ENCODE measurements at regions not wholly inside any gene's neighbourhood (a gene's known extent, or its start where the extent isn't known, plus 50 kb on each side); places are given as distances from the start of the nearest gene placed in this dataset.
"Not testable (repeated sequence)": the region's sequence is repeated elsewhere in the genome, so short reads cannot be mapped to it uniquely, and the experiment has no call there.

DNA sequence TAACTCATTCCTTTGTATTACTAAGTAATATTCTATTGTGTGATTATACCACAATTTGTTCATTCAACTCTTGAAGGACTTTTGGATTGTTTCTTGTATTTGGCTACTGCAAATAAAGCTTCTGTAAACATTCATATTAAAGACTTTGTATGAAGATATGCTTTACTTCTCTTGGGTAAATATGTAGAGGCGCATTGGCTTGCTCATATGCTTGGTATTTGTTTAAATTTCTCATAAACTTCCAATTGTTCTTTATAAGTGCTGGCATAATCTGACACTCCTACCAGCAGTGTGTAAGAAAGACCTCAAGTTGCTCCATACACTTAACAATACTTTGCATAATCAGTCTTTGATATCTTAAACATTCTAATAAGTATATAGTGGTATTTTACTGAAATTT lies 792.8 kb upstream of the LRRTM1 start:
- DNase-seq = no peak

- no peak for DNase-seq
These were observed 788.5 kb upstream of the LRRTM1 start for GRCh38 chr2:81093031-81093430.

DNA sequence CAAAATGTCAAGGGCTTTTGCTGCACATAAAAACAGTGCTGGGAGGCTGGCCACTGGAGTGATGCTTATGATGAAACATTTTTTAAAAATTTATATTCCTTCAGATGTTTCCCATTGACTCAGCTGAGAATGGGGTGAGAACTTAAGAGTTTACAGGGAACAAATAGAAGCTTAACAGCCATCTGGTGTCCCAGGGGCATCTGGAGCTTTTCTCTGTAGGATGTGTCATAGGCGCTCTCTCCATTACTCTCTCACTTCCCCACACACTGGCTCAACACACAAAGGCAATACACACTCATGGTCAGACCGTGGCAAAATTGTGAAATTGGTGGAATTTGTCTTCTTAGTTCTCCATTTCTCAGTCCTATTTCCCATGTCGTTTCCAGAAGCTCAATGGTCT lies 783.1 kb upstream of the LRRTM1 start:
- DNase-seq = peak in 1 of 51 donors; percentile 7

DNA sequence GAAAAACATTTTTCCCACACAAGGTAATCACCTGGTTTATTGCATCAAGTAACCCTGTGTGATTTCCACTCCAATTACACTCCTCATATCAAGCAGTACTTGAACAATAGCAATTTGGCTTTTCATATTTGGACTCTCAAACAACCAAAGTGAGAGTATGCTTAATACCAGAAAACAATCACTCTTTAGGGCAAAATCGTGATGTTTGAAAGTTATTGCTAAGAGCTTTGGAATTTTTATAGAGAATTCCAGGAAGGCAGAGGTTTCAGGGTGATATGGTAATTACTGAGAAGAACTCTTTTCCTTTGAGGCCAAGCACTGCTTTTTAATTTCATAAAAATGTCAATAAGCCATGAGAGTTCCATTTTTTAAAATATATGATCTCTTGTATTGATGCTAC lies 779.5 kb upstream of the LRRTM1 start:
- DNase-seq = no peak

DNA sequence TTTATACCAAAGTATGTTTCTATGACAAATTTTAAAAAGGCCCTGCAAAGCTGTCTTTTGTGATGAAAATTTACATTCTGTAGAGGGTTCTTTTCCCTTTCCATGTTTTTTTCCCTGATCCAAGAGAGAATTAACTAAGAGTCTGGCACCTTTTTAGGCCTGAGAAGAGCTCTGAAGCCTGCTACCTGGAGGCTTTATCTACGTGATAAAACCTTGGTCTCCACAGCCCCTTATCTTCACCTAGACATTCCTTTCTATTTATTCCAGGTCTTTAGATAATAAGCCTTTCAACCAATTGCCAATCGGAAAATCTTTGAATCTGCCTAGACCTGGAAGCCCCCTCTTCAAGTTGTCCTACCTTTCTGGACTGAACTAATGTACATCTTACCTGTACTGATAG lies 774.1 kb upstream of the LRRTM1 start:
- no peak for DNase-seq

DNA sequence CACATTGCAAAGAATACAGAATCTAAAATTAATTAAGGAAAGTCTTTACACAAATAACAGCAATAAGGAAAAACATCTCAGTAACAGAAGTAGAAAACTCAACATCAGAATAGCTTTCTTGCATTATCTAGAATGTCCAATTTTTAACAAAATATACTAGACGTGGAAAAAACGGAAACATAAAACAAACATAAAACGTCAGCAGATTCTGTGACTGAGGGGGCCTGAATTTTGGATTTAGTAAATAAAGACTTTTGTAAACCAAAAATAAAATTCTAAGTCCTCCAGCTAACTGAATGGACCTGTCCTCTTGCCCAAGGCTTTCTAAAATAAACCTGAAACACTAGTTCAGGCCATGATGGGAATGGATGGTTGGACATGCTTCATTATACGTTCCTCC lies 773.5 kb upstream of the LRRTM1 start:
- no peak for DNase-seq

DNA sequence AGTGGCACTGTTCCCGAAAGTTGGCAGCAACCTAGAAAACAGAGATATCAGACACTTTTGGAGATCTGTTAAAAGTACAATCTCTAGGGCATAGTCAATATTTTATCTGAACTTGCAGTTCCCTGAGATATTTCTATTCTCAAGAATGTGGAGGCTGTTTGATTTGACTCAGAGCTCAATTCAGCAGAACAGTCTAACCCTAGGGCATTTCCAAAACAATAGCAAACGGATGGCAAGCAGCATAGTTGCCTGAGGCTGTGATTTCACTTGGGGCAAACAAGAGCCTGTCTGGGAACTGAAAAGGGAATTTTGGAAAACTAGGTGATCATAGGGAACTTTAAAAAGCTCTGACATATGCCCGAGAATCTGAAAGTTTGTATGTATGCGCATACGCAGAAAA lies 772.8 kb upstream of the LRRTM1 start:
- DNase-seq = no peak

DNA sequence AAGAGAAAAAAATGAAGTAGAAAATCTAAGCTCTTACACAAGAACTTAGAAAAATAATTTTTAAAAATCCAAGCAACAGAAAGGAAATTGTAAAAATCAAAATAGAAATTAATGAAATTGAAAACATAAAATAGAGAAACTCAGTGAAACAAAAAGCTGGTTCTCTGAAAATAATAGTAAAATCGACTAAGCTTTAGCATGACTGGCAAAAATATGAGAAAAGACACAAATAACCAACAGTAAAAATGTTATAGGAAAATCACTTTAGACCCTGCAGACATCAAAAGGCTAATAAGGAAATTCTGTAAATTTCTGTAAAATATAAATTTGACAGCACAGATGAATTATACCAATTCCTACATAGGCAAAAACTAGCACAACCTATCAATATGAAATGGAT lies 768.9 kb upstream of the LRRTM1 start:
- DNase-seq = no peak

- no peak for DNase-seq
These were observed 763.6 kb upstream of the LRRTM1 start for GRCh38 chr2:81068144-81068543.

GRCh38 chr2:81061016-81061415 lies 756.5 kb upstream of the LRRTM1 start:
- DNase-seq = no peak

DNA sequence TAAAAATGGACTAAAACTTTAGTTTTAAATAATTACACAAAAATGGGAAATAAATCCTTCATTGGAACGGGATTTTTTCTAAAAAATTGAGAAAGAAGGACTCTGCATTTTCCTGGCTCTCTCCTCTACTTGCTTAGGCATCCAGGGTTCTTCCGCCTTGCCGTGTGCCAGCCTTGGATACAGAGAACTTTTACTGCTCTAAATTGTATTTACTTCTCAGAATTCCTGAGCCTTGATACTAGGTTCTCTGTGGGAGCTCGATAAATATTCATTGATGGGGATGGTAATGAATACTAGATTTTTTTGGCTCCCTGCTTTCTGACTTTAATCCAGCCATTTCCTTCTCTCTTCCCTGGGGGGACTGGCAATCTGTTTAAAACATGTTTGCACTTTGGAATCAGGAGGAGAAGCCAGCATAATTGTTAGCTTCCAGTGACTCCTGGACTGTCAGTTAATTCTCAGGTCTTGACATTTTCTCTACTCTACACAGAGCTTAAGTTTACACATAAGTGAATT lies 746.1 kb upstream of the LRRTM1 start:
- no peak for DNase-seq

DNA sequence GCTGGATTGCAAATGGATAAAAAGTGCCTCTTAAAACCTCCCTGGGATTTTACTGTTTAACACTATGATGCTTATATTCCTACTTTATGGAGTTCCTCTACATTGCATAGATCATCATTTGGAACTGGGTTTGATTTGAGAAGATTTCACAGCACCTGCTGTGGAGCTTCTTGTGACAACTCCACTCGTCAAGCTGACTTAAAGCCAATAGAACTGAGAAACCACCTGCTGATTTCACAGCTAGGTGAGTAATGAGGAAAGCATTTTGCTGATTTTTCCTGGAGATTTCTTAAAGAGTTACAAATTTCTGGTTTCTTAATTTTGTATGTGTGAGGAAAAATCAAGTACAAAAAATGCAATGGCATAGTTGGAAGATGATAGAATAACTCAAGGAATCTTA lies 739.1 kb upstream of the LRRTM1 start:
- no peak for DNase-seq

DNA sequence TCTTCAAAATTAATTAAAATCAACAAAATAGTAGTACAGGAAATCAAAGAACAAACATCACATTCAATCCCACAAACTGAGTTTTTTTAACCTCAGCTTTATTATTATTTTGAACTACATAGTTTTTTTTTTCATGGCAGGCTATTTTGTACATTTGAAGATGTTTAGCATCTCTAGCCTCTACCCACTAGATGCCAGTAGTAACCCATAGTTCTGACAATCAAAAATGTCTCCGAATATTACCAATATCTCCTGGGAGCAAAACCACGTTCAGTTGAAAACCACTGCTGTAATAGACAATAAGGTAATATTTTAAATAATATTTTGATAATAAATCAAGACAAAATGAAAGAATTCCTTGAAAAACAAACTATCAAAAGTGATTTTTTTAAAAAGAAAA lies 702.6 kb upstream of the LRRTM1 start:
- no peak for DNase-seq

GRCh38 chr2:81002906-81003305 lies 698.4 kb upstream of the LRRTM1 start:
- no peak for DNase-seq

GRCh38 chr2:80987466-80987865 lies 682.9 kb upstream of the LRRTM1 start:
- no peak for DNase-seq

GRCh38 chr2:80969900-80970299 lies 665.3 kb upstream of the LRRTM1 start:
- DNase-seq = no peak

DNA sequence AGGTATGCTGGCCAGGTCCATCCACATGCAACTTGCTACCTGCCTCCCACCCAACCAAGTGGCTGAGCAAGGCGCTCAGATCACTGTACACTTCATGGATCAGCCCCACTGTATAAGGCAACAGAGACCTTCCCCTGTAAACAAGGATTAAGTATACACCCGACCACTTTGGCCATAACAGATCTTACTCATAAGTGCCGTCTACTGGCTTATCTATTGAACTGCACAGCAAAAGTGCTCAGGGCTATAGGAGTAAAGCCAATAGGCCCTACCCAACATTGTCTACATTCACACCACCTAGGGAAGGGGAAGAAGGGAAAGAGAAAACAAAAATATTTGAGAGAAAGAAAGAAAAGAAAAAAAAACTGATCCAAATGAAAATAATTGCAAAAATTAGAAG lies 663.9 kb upstream of the LRRTM1 start:
- no peak for DNase-seq

- no peak for DNase-seq
These were observed 643.1 kb upstream of the LRRTM1 start for GRCh38 chr2:80947601-80948130.

GRCh38 chr2:80943487-80943886 lies 638.9 kb upstream of the LRRTM1 start:
- DNase-seq = no peak

DNA sequence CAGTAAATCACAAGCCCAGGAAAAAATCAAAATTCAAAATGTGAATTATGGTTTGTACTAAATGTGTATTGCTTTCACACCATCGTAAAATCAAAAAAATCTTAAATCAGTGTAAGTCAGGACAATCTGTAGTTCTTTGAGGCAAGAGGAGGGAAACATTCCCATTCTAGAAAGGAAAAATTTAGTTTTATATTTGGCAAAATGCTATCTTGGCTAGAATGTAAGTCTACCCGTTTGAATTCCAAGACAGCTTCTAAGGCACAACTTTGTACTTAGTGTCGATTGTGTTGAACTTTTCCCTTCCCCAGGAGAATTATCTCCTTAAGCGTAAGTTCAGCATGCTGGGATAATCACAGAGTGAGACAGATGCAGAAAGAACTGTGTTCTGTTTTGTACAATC lies 638.2 kb upstream of the LRRTM1 start:
- DNase-seq = no peak

DNA sequence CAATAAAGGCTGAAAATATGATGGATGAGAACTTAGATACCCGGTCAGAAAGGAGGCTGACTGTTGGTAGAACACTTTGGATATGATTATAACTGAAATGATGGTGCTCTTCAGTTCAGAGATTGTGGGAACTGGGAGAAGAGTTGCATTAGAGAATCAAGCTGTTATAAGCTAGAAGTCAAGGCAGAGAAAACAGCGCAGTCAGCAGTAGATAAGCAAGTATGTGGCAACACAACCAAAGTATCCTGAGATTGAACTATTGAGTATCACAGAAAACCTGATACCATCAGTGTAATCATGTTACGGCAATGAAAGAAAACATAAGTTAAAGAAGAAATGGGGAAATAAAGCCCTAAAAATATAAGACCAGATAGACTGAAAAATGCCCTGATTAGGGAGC lies 633.9 kb upstream of the LRRTM1 start:
- DNase-seq = no peak

DNA sequence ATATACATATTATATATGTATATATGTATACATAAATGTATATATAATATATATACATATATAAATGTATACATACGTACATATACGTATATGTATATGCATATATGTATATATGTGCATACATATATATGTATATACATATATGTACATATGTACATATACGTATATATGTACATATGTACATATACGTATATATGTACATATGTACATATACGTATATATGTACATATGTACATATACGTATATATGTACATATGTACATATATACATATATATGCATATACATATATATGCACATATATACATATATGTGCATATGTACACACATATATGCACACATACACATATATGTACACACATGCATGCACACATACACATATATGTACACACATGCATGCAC lies 627.3 kb upstream of the LRRTM1 start:
- DNase-seq = not testable (repeated sequence)

DNA sequence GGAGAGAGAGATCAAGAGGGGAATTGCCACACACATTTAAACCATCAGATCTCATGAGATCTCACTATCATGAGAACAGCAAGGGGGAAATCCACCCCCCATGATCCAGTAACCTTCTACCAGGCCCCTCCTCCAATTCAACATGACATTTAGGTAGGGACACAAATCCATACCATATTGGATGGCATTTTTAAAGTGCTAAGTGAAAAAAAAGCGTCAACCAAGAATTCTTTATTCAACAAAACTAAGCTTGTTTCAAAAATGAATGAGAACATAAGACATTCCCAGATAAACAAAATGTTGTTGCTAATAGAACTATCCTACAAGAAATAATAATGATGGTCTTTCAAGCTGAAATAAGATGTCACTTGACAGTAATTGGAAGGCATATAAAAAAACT lies 626.2 kb upstream of the LRRTM1 start:
- DNase-seq = no peak

GRCh38 chr2:80926168-80926567 lies 621.6 kb upstream of the LRRTM1 start:
- DNase-seq = no peak

Data from hypothalamus (tissue), 51 donors.